IMR-90 (cell line): ENCODE measurements at regions not wholly inside any gene's neighbourhood (a gene's known extent, or its start where the extent isn't known, plus 50 kb on each side); places are given as distances from the start of the nearest gene placed in this dataset.

Experiments
- ATAC-seq: fragments of 200-7000 bp; cut with Tn5 transposase; 2 replicates; pipeline ENCODE4 v1.9.1; 2020; ENCODE audit warnings: low read depth, mild to moderate bottlenecking, moderate library complexity
- BruUV-seq: library from RNA; stranded (reverse); fragments of 400-500 nt; replicated peaks from 2 replicates; lab custom pipeline; 2021; lab: Mats Ljungman, UMichigan
- CTCF ChIA-PET: fragments of 300-600 bp; formaldehyde crosslinking; extraction: SDS; loops from one replicate; lab custom pipeline; 2021; ENCODE audit warnings: antibody characterized with exemption; lab: Yijun Ruan, JAX
- POLR2A ChIA-PET: fragments of 300-600 bp; sonication (Branson Sonifier 250); formaldehyde crosslinking; loops from one replicate; lab custom pipeline; 2022; ENCODE audit warnings: antibody characterized with exemption; ENCODE audit not compliant: unreplicated experiment; lab: Charles Lee
- DNase-seq: peaks from one replicate; pipeline ENCODE4 v3.0.0; 2013
- H2AFZ ChIP-seq: replicated peaks from 2 replicates; pipeline ENCODE3; 2013; ENCODE audit warnings: low read length, mild to moderate bottlenecking; ENCODE audit not compliant: poor library complexity
- H2AK5ac ChIP-seq: 2 replicates; pipeline ENCODE4 v1.6.1; 2013; ENCODE audit warnings: low read depth, low read length, inconsistent platforms
- H2AK9ac ChIP-seq: replicated peaks from 2 replicates; pipeline ENCODE3; 2013; ENCODE audit warnings: mild to moderate bottlenecking, low read depth, low read length, moderate library complexity; ENCODE audit not compliant: poor library complexity
- H2BK120ac ChIP-seq: 2 replicates; pipeline ENCODE4 v1.6.1; 2013; ENCODE audit warnings: low read depth, low read length, inconsistent platforms
- H2BK15ac ChIP-seq: 3 replicates; pipeline ENCODE4 v1.6.1; 2013; ENCODE audit warnings: low read depth, low read length, inconsistent platforms
- H2BK20ac ChIP-seq: 2 replicates; pipeline ENCODE4 v1.6.1; 2013; ENCODE audit warnings: low read depth, mild to moderate bottlenecking, inconsistent platforms, low read length, moderate library complexity
- H2BK5ac ChIP-seq: 2 replicates; pipeline ENCODE4 v1.6.1; 2013; ENCODE audit warnings: mild to moderate bottlenecking, low read depth, low read length, inconsistent platforms; ENCODE audit not compliant: poor library complexity, severe bottlenecking
- H3K14ac ChIP-seq: replicated peaks from 2 replicates; pipeline ENCODE4 v1.6.1; 2013; ENCODE audit warnings: low read depth, low read length, inconsistent platforms
- H3K18ac ChIP-seq: 2 replicates; pipeline ENCODE4 v1.6.1; 2013; ENCODE audit warnings: low read depth, low read length, control low read depth
- H3K23ac ChIP-seq: 2 replicates; pipeline ENCODE4 v1.6.1; 2013; ENCODE audit warnings: low read depth, low read length, inconsistent platforms
- H3K27ac ChIP-seq: 2 replicates; pipeline ENCODE4 v1.5.1; 2013; ENCODE audit warnings: mild to moderate bottlenecking, control low read depth, low read length; ENCODE audit not compliant: insufficient read depth
- H3K27me3 ChIP-seq: 2 replicates; pipeline ENCODE4 v1.6.1; 2013; ENCODE audit warnings: low read length; ENCODE audit not compliant: control insufficient read depth, insufficient read depth
- H3K36me3 ChIP-seq: 2 replicates; pipeline ENCODE4 v1.6.1; 2013; ENCODE audit warnings: low read length, mixed read lengths; ENCODE audit not compliant: control insufficient read depth, insufficient read depth
- H3K4ac ChIP-seq: 2 replicates; pipeline ENCODE4 v1.6.1; 2013; ENCODE audit warnings: low read depth, low read length, inconsistent platforms
- H3K4me1 ChIP-seq: 2 replicates; pipeline ENCODE4 v1.6.1; 2013; ENCODE audit warnings: low read length, mixed read lengths; ENCODE audit not compliant: control insufficient read depth, insufficient read depth
- H3K4me2 ChIP-seq: 2 replicates; pipeline ENCODE4 v1.6.1; 2013; ENCODE audit warnings: low read depth, mild to moderate bottlenecking, control low read depth, low read length, moderate library complexity
- H3K4me3 ChIP-seq: 2 replicates; pipeline ENCODE4 v1.5.1; 2013; ENCODE audit warnings: low read depth, mild to moderate bottlenecking, control low read depth, low read length, moderate library complexity; ENCODE audit not compliant: insufficient read depth
- H3K56ac ChIP-seq: 2 replicates; pipeline ENCODE4 v1.6.1; 2013; ENCODE audit warnings: low read length, inconsistent platforms; ENCODE audit not compliant: insufficient read depth; ENCODE audit errors: extremely low read depth
- H3K79me1 ChIP-seq, 2 experiments: 2 replicates each; pipeline ENCODE4 v1.6.1; 2013; ENCODE audit warnings: low read length in 2 of 2, inconsistent platforms in 1 of 2, low read depth in 1 of 2
- H3K9ac ChIP-seq: 2 replicates; pipeline ENCODE4 v1.6.1; 2013; ENCODE audit warnings: low read depth, low read length, control low read depth
- H3K9me1 ChIP-seq: 2 replicates; pipeline ENCODE4 v1.6.1; 2013; ENCODE audit warnings: low read length, inconsistent platforms; ENCODE audit not compliant: insufficient read depth
- H3K9me3 ChIP-seq: 2 replicates; pipeline ENCODE4 v1.6.1; 2013; ENCODE audit warnings: low read length; ENCODE audit not compliant: control insufficient read depth, insufficient read depth
- H4K20me1 ChIP-seq: 2 replicates; pipeline ENCODE4 v1.6.1; 2013; ENCODE audit warnings: low read length, inconsistent platforms; ENCODE audit not compliant: insufficient read depth
- H4K5ac ChIP-seq: 2 replicates; pipeline ENCODE4 v1.6.1; 2013; ENCODE audit warnings: mild to moderate bottlenecking, low read depth, low read length, control low read depth
- H4K8ac ChIP-seq, 2 experiments: 2 replicates each; pipeline ENCODE4 v1.6.1; 2013; ENCODE audit warnings: low read depth in 2 of 2, low read length in 2 of 2, control low read depth in 1 of 2, inconsistent platforms in 1 of 2
- H4K91ac ChIP-seq: 2 replicates; pipeline ENCODE4 v1.6.1; 2013; ENCODE audit warnings: low read depth, low read length, inconsistent platforms; ENCODE audit not compliant: insufficient read depth
- BHLHE40 ChIP-seq: fragments of 150-350 bp; IDR thresholded peaks from 2 replicates; pipeline ENCODE4 v1.6.1; 2016; ENCODE audit warnings: mild to moderate bottlenecking, low read depth, low read length
- MAFK ChIP-seq: IDR thresholded peaks from 2 replicates; pipeline ENCODE4 v1.6.1; 2012; ENCODE audit warnings: low read depth, low read length, improper control_type of control experiment
- POLR2A ChIP-seq: IDR thresholded peaks from 2 replicates; pipeline ENCODE4 v1.6.1; 2012; ENCODE audit warnings: mild to moderate bottlenecking, low read depth, low read length
- WGBS, 2 experiments: methylation state at CpG; one replicate each; pipeline versions ENCODE4 v1.1.5 to v1.1.7; 2013; ENCODE audit warnings: missing lambda C conversion rate in 2 of 2; ENCODE audit not compliant: insufficient read length in 1 of 2; ENCODE audit errors: extremely low coverage in 2 of 2; 5-methylcytosine and 5-hydroxymethylcytosine counted together
- dilution Hi-C: fragments of 300-500 bp; cut with HindIII; formaldehyde crosslinking; loops from one replicate; pipeline ENCODE4 v1.14.3; 2018; ENCODE audit warnings: low sequenced_read_pairs; ENCODE audit not compliant: unreplicated experiment
- in situ Hi-C: fragments of 300-500 bp; cut with MboI; formaldehyde crosslinking; loops from 3 replicates; pipeline ENCODE4 v1.14.3; 2019; ENCODE audit warnings: low sequenced_read_pairs, inconsistent platforms, mixed read lengths
- intact Hi-C: fragments of 100-400 bp; cut with micrococcal nuclease; formaldehyde crosslinking; loops from 2 replicates; pipeline ENCODE4 v1.10.0; 2022
- TF ChIP-seq, protein P1 (sequence below): fragments of 150-350 bp; IDR thresholded peaks from 2 replicates; pipeline ENCODE4 v1.6.1; 2016; ENCODE audit warnings: low read depth, mild to moderate bottlenecking, low read length, moderate library complexity, borderline replicate concordance

DNA sequence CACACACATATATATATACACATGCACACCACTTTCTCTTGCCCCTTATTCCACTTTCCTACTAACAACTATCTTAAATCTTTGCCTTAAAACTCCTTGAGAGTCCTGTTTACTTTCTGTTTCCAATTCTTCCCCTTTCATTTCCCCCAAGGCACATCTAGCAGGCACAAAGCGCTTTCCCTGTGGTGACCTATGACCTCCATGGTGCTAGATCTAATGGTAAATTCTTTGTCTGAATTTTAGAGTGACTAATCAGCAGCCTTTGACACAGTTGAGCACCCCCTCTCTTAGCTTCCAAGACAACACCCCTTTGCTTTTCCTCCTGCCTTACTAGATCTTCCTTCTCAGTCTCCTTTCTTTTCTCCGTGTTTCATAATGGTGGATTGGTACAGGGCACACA lies 236.4 kb upstream of the TTC29 start:
- BruUV-seq, result no TSS peak
- Histone ChIP-seq H3K9me3 (no peaks in the 10 kb centered on the region; the same call in 1 of the 2 replicates), H3K4me2 (peak overlapping the region; percentile 23; the same call in 1 of the 2 replicates), H4K5ac (no peak overlapping the region), H3K36me3 (no peaks in the 10 kb centered on the region), H3K9me1 (no peaks in the 10 kb centered on the region), H4K20me1 (no peaks in the 10 kb centered on the region), H3K4me3 (no peak overlapping the region), H2BK20ac (0 out of 2 replicates have a peak overlapping the region, but pooled peaks have one; percentile 42), H2BK15ac (no peak overlapping the region), H3K56ac (no peak overlapping the region), H3K9ac (no peak overlapping the region), H3K14ac (no peak overlapping the region), H4K8ac (no peak overlapping the region), H3K27me3 (no peaks in the 10 kb centered on the region), H3K18ac (no peak overlapping the region), H2AK5ac (no peak overlapping the region), H3K79me1 (no peaks in the 10 kb centered on the region), H3K27ac (no peak overlapping the region), H2BK5ac (no peak overlapping the region), H3K4me1 (no peaks in the 10 kb centered on the region), H2AK9ac (no peak overlapping the region), H3K4ac (no peak overlapping the region; the same call in 1 of the 2 replicates), H4K91ac (no peak overlapping the region), H2AFZ (no peak overlapping the region), H2BK120ac (no peak overlapping the region), H3K23ac (no peak overlapping the region; the same call in 1 of the 2 replicates)
- ChIA-PET CTCF (no interaction called here), POLR2A (no interaction called here)
- in situ Hi-C loops, result no loop called here
- ATAC-seq (peak; percentile 14; the same call in 1 of the 2 replicates), DNase-seq (no peak)
- dilution Hi-C loops, result no loop called here
- WGBS, 2 experiments, result no CpG with 5 or more reads among the region's 2 CpGs
- intact Hi-C loops, result no loop called here
- TF ChIP-seq POLR2A, result no peak
- TF ChIP-seq, protein P1, sequence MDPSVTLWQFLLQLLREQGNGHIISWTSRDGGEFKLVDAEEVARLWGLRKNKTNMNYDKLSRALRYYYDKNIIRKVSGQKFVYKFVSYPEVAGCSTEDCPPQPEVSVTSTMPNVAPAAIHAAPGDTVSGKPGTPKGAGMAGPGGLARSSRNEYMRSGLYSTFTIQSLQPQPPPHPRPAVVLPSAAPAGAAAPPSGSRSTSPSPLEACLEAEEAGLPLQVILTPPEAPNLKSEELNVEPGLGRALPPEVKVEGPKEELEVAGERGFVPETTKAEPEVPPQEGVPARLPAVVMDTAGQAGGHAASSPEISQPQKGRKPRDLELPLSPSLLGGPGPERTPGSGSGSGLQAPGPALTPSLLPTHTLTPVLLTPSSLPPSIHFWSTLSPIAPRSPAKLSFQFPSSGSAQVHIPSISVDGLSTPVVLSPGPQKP, result no peak
- TF ChIP-seq BHLHE40, result no peak
- TF ChIP-seq MAFK, result no peak
